GM18511 (cell line): ENCODE measurements at regions not wholly inside any gene's neighbourhood (a gene's known extent, or its start where the extent isn't known, plus 50 kb on each side); places are given as distances from the start of the nearest gene placed in this dataset.
"Not testable (repeated sequence)": the region's sequence is repeated elsewhere in the genome, so short reads cannot be mapped to it uniquely, and the experiment has no call there.

ENCODE experiments used
- ATAC-seq: cut with Tn5 transposase; IDR thresholded peaks from one replicate; pipeline ENCODE4 v1.9.1; 2021; ENCODE audit warnings: mild to moderate bottlenecking, moderate library complexity; ENCODE audit not compliant: unreplicated experiment

DNA sequence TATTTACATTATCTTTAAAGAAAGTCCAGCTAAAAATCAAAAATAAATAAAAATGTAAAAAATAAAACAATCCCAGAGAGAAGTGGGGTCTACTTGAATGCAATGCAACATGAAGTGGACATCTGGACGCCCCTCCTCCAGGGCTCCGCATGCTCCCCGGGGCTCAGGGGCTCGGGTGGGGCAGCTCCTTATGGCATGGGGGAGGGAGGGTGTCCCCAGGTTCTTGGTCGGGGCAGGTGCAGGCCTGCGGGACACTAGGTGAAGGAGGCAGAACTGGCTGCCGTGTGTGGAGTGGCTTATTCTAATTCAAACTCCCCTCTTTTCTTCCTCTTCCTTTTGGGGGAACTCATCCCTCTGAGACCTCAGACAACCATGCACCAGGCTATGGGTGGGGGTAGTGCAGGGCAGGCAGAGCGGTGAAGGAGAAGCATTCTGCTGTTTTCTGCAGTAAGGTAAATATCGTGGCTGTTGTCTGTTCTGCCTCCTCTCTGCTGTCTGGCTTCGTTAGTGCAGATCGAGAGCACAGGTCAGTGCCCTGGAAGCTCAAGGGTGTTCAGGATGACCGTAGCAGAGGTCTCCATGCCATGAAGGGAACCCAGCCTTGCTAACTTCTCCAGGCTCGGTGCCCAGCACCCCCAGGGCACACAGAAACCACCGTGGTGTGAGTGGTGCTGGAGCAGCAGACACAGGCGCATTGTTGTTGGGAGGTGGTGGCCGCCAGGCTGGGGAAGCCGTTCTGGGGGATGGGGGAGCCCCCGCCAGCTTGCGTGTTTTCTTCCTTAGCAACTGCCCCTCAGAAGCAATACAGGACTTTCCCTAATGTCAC is 82.6 kb downstream of the TTLL2 start:
- ATAC-seq, result no peak

DNA sequence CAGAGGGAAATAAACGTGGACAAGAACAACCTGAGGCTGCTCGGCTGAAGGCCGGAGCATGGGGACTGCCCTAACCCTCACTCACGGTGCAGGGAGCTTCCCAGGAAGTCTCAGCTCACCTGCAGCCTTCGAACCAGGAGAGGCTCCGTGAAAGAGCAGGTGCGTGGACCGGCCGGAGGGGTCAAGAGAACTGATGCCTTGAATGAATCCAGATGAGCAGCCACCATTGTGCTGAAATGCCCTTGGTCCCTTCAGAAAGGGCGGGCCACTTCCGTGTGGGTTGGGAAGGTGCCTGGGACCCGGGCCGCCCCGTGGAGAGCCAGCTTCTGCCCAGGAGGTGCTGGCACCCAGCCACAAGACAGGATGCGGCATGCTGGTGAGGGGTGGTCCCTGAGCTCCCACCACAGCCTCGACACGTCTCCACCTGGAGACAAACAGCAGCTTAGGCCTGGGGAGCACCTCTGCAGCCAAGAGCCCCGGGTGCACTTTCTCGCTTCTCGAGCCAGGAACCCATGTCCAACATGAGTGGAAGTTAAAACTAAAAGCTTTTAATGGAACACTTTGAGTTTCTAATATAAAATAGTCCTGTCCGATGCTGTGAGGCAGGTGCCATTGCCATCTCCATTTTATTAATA is 83.5 kb downstream of the TTLL2 start:
- no peak for ATAC-seq

DNA sequence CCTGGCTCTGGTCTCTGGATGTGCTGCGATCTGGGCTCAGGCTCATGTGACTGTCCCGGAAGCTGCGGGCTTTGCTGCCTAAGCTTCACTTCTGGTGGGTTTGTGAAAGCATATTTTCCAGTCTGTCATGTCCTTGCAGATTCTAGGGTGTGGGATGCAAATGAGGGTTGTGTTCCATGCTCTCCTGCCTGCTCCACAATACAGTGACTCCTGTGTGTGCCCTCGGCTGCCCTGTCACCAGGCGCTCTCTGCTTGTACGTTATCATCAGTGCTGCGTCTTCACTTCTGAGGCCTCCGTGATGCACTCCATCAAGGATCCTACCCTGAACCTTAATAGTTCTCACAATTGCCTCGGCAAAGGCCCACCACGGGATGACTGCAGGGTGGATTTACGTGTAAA is 84.2 kb downstream of the TTLL2 start:
- no peak for ATAC-seq

- ATAC-seq, result no peak
Observed at GRCh38 chr6:167409694-167410093, 84.8 kb downstream of the TTLL2 start.

DNA sequence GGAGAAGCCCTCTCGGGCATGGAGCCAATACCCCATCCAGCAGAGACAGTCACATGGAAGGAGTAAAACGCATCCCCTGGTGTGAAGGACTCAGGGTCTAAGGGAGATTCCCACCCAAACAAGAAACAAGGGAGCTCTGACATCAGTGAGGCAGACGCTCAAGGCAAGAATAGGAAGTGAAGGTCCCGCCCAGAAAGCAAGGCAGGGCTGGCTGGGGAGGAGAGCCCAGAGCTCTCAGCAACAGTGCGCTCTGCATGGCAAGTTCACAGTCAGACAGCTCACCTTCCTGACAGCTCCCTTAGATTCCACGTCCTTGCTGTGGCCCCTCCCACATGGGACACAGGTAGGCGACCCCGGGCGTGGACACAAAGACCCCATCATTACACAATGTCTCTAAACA is 85.6 kb downstream of the TTLL2 start:
- no peak for ATAC-seq

DNA sequence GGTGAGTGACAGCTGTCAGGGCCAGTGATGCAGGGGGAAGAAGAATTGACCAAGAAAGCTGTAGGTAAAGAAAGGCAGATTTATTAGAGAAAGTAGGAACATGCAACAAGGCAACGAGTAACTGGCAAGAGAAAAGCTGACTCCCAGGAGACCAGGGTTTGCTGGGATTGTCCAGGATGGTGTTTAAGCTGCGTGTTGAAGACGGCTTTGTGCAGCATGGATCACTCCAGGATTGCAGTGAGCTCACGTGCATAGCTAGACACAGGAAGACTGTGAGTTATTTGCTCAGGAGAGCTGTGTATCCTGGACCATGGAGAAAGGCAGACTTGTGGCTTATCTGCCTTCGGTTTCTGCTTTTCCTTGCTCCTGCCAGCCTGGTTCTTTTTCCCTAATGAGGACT is 87.6 kb downstream of the TTLL2 start:
- ATAC-seq, result no peak

DNA sequence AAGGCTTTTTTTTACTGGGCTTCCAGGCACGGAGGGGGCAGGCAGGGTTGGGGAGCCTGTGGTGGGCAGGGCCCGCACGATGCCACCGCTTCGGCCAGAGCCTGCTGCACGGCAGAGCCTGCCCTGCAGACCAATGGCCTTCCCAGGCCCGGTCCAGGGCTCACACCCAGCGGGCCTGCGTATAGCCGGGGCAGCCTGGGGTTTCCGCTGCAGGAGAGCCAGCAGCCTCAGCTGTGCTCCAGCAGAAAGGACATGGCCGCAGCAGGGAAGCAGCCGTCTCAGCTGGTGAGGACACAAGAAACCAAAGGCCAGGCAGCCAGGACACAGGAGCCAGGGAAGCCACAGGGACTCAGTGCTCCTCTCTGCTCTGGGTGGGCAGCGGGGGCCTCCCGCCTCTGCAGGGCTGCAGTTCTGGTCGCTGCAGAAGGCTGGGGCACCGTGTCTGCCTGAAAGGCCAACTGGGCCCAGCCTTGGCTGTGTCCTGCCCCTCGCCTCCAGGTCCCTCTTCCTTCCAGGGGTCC is 90.6 kb downstream of the TTLL2 start:
- no peak for ATAC-seq

- ATAC-seq, result no peak
Observed at GRCh38 chr6:167416676-167417430, 92.0 kb downstream of the TTLL2 start.

GRCh38 chr6:167420177-167420576 is 95.3 kb downstream of the TTLL2 start:
- ATAC-seq, result no peak

DNA sequence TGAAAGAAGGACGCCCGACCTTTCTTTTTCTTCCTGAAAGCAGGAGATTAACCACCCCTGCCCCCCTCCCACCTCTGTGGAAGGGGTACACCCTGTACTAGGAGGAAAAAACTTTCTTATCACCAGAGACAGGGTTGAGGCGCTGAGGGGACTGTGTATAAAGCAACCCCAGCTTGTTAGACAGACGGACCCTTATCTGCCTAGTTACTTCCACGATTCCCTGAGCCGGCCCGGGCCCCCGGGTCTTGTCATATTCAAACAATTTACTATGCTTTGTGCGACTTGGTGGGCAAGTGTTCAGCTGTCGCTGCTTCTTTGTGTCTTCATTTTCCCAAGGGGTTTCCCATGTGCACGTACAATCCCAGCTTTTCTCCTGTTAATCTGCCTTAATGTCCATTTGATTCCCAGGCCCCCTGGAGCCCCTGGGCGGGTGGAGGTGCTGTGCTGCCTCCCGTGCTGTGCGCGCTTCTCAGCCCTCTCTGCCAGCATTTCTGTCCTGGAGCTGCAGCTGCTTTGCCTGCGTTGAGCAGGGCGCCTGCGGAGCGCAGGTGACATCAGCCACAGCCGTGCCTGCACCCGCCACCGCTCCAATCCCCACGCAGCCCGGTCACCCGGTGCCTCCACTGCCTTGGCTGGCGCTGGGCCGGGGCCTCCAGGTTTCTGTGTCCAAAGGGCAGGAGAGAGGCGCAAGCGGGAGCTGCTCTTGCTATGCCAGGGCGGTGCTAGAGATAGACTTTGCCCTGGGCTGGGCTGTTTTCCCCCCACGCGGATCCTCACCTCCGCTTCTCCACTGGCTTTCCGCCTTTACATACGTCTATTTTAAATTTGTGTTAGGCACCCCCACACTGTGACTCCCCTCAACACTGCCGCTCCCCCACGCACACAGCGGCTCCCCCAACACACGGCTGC is 96.2 kb downstream of the TTLL2 start:
- ATAC-seq, result no peak

DNA sequence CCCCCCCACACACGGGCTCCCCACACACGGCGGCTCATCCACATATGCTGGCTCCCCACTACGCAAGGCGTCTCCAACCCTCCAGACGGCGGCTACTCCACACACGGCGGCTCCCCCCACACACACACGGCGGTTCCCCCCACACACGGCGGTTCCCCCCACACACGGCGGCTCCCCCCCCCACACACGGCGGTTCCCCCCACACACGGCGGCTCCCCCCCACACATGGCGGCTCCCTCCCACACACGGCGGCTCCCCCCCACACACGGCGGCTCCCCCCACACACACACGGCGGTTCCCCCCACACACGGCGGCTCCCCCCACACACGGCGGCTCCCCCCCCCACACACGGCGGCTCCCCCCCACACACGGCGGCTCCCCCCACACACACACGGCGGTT is 97.1 kb downstream of the TTLL2 start:
- ATAC-seq, result not testable (repeated sequence)

- ATAC-seq, result no peak
Observed at GRCh38 chr6:167422934-167423333, 98.0 kb downstream of the TTLL2 start.

DNA sequence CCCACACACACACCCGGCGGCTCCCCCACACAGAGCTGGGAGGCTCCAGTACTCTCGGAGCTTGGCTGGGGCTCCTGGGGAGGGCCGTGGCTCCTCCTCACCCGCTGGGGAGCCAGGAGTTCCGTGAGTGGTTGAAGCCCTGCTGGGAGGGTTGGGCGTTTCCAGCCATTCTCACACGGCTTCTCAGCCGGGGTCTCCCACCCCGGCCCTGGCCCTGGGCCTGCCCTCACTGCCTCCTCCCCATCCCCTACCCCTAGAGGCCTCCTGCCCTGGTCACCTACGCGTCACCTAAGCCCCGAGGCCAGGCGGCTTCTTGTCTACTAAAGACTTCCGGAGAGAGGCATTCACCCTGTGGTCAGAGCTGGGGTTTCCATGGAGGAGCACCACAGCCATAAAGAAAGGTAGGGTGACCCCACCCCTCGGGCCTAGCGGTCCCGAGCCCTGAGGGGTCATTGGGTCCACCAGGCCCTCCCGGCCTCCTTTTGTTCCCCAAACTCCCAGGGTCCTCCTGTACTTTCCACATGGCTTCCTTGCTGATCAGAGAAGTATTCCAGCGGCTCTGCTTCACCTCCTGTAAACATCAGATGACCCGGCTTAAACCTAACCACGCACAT is 99.3 kb downstream of the TTLL2 start:
- ATAC-seq, result no peak

DNA sequence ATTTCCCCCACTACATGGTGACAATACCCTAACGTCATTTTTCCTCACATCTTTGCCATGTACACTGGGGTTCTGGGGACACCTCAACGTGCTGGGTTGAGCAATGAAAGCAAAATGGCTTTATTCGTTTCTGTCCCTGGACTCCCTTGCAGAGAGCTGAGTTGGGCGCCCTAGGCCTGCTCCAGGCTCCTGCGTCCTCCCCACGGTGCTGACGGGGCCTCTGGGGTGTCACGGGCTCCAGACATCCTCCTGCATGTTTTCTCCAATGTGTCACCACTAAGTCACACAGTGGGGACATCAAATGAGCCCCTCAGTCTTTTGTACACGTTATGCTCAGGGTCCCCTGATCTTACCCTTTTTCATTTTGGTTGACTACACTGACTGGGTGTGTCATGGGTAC is 99.8 kb downstream of the TTLL2 start:
- ATAC-seq, result no peak

DNA sequence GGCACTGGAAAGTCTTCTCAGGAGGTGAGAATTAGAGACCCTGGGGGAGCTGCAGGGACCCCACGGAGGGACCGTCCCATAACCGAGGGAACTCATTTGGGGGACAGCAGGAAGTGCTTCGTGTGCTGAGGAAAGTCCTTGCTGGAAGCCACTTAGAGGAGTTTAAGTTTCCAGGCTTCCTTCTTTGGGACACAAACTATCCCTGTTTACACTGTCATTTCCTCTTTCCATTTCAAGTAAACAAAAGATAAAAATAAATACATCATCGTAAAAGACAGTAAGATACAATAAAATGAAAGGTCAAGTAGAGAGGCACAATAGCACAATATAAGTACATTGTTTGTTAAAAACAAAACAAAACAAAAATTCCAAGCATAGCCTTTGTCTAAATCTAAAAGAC is 101.2 kb downstream of the TTLL2 start:
- ATAC-seq, result no peak

GRCh38 chr6:167426651-167427050 is 101.8 kb downstream of the TTLL2 start:
- no peak for ATAC-seq

DNA sequence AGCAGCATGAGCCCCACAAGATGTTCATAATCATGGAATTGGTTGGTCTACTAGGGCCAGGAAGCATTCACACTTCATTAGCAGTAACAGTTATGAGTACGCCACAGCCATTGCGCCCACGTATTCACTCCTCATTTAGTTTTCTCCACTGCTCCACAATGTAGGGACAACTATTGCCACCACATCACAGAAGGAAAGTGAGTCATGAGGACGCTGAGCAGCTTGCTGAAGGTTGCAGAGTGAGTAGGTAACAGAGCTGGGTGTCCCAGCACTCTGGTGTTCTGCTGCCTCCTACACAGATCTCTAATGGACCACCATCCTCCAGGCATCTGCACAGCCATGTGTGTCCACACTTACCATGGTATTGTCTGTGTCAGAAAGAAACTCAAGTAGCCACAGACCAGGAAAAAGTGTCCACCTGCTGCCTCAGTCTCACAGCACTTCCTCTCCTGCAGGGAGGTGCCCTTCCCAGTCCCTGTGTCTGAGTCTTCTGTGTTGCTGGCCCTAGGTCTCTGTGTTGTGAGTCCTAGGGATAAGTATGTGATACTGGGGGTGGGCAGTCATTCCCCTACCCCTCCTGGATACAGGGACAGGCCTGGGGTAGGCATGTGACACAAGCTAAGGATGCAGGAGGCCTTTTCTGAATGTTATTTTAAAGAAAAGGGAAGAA is 103.9 kb downstream of the TTLL2 start:
- ATAC-seq, result no peak

DNA sequence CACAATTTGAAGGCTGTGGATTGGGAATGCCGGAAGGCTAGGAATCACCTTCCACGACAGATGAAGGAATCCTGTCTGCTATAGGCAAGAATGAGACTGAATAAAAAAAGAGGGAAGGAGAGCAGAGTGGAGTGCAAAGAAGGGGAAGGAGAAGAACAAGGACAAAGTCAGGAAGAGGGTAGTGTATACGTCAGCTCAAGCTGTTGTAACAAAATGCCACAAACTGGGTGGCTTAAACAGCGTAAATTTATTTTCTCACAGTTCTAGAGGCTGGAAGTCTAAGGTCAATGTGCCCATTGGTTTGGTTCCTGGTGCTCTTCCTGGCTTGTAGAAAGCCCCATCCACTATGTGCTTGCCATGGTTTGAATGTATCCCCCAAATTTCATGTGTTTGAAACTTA is 104.5 kb downstream of the TTLL2 start:
- no peak for ATAC-seq

DNA sequence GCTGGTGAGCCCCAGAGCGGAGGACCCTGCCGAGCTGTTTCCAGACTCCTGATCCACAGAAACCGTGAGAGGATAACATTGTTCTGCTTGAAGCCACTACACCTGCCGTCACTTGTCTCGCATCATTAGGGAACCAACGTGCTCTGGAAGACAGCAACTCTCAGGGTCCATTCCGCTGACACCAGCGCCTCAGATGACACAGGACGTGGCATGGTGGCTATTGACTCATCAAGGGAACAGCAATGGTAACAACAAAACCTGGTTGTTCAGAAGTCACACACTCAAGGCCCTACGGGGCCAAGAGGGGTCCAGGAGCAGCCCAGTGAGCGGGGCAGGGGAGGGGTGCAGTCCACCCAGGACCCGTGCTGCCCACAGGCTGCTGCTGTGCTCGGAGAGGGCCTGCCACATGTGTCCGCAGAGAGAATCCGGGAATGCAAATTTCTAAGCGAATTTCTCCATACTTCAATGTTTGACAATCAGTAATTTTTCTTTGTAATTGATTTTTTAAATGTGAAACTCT is 110.4 kb downstream of the TTLL2 start:
- ATAC-seq, result no peak
